Vagina (tissue), 2 donors: ENCODE measurements at regions not wholly inside any gene's neighbourhood (a gene's known extent, or its start where the extent isn't known, plus 50 kb on each side); places are given as distances from the start of the nearest gene placed in this dataset.

Experiments used
- DNase-seq, 2 donors: peaks; one replicate each; pipeline ENCODE4 v3.0.0-alpha.2; 2017; ENCODE audit errors: extremely low spot score in 2 of 2
- H3K27ac ChIP-seq: fragments of 200-600 bp; sonication (generic); one replicate; pipeline ENCODE4 v1.5.1; 2019
- H3K27me3 ChIP-seq: fragments of 200-600 bp; sonication (generic); one replicate; pipeline ENCODE4 v1.5.1; 2019
- H3K36me3 ChIP-seq, 2 donors: fragments of 200-600 bp; sonication (generic); one replicate each; pipeline ENCODE4 v1.5.1; 2017 to 2019
- H3K4me1 ChIP-seq: fragments of 200-600 bp; sonication (generic); one replicate; pipeline ENCODE4 v1.5.1; 2019
- H3K4me3 ChIP-seq, 2 donors: fragments of 200-600 bp; sonication (generic); 1 replicate in 1 of 2; 2 replicates in 1 of 2; pipeline ENCODE4 v1.5.1; 2016 to 2019
- H3K9me3 ChIP-seq: fragments of 200-600 bp; sonication (generic); one replicate; pipeline ENCODE4 v1.5.1; 2019
- CTCF ChIP-seq, 3 experiments: fragments of 450-650 bp in 2 of 3; fragments of 200-600 bp in 1 of 3; sonication (generic) in 1 of 3; IDR thresholded peaks; one replicate each; pipeline ENCODE4 v1.5.1; 2017 to 2019; ENCODE audit warnings: antibody characterized with exemption in 3 of 3, mild to moderate bottlenecking in 2 of 3, moderate library complexity in 2 of 3
- POLR2A ChIP-seq, 2 donors: fragments of 450-650 bp; IDR thresholded peaks; one replicate each; pipeline ENCODE4 v1.6.1; 2017; ENCODE audit warnings: antibody characterized with exemption in 2 of 2, mild to moderate bottlenecking in 2 of 2, moderate library complexity in 2 of 2
- POLR2AphosphoS5 ChIP-seq, 2 donors: sonication (generic); formaldehyde crosslinking; IDR thresholded peaks; one replicate each; pipeline ENCODE4 v1.9.0; 2017; ENCODE audit warnings: antibody characterized with exemption in 2 of 2, mild to moderate bottlenecking in 2 of 2, low read depth in 1 of 2; ENCODE audit not compliant: insufficient read depth in 1 of 2
- intact Hi-C: fragments of 100-400 bp; cut with DNase I; formaldehyde crosslinking; loops from one replicate; pipeline ENCODE4 v1.15.1; 2023

DNA sequence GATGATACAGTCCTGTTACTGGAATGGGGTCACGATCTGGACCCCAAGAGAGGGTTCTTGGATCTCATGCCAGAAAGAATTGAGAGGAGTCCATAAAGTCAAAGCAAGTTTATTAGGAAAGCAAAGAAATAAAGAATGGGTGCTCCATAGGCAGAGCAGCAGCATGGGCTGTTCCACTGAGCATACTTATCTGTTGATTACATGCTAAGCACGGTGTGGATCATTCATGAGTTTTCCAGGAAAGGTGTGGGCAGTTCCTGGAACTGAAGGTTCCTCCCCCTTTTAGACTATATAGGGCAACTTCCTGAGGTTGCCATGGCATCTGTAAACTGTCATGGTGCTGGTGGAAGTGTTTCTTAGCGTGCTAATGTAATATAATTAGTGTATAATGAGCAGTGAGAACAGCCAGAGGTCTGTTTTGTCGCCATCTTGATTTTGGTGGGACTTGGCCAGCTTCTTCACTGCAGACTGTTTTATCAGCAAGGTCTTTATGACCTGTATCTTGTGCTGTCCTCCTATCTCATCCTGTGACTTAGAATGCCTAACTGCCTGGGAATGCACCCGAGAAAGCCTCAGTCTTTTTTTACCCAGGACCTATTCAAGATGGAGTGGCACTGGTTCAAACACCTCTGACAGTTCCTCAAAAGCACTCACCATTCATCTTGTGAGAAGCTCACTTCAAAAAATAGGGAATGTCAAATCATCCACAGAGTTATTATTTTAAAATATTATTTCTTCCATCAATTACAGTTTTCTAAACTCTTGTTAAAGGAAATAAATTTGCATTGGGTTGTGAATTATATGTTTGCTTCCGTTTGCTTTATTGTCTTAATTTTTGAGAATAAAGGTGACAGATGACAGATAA, 1358.8 kb upstream of the TMEM132C start:
- Histone ChIP-seq H3K27me3 (no peaks in the 10 kb centered on the region), H3K9me3 (no peaks in the 10 kb centered on the region), H3K4me1 (no peaks in the 10 kb centered on the region), H3K27ac (no peak overlapping the region), H3K36me3 (no peaks in the 10 kb centered on the region), H3K4me3 (no peak overlapping the region)
- intact Hi-C loops = no loop called here
- no peak for DNase-seq
- TF ChIP-seq POLR2AphosphoS5 (IDR thresholded peaks at IDR 0.05; ENCODE audit: insufficient read depth in 1 of 2, low read depth in 1 of 2) (no peak), POLR2A (IDR thresholded peaks at IDR 0.05) (no peak), CTCF (IDR thresholded peaks at IDR 0.05) (no peak)

GRCh38 chr12:126908765-126909142, 1358.2 kb upstream of the TMEM132C start:
- TF ChIP-seq POLR2AphosphoS5 (IDR thresholded peaks at IDR 0.05; ENCODE audit: insufficient read depth in 1 of 2, low read depth in 1 of 2) (no peak), POLR2A (IDR thresholded peaks at IDR 0.05) (no peak), CTCF (IDR thresholded peaks at IDR 0.05) (no peak)
- H3K36me3 ChIP-seq = no peaks in the 10 kb centered on the region
- no peak for DNase-seq
- H3K4me3 ChIP-seq = no peak overlapping the region
- no peaks in the 10 kb centered on the region for H3K9me3 ChIP-seq
- intact Hi-C loops = no loop called here
- no peaks in the 10 kb centered on the region for H3K27me3 ChIP-seq
- no peaks in the 10 kb centered on the region for H3K4me1 ChIP-seq
- H3K27ac ChIP-seq = no peak overlapping the region

DNA sequence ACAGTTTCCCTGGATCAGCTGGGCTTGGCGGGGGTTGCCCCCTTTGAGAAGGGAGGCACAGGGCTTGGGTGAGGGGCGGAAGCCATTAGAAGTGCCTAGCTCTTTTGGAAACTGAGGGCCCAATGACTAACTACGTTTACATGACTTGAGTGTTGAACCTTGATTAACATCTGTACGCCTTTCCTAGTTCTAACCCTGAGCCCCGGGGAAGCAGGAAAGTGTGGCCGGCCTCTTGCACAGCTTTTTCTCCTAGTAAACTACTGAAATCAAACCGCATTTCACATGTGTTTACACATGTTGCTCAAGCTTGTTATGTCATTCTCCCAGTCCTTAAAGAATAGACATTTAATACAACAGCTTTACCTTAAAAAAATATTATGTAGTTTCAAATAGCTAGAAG, 1356.4 kb upstream of the TMEM132C start:
- no peak for DNase-seq
- no peaks in the 10 kb centered on the region for H3K9me3 ChIP-seq
- no peak for TF ChIP-seq POLR2AphosphoS5 (IDR thresholded peaks at IDR 0.05; ENCODE audit: insufficient read depth in 1 of 2, low read depth in 1 of 2)
- no peak for TF ChIP-seq CTCF (IDR thresholded peaks at IDR 0.05)
- TF ChIP-seq POLR2A (IDR thresholded peaks at IDR 0.05) = no peak
- no peak overlapping the region for H3K4me3 ChIP-seq
- H3K27ac ChIP-seq = no peak overlapping the region
- H3K4me1 ChIP-seq = no peaks in the 10 kb centered on the region
- no peaks in the 10 kb centered on the region for H3K36me3 ChIP-seq
- intact Hi-C loops = no loop called here
- H3K27me3 ChIP-seq = no peaks in the 10 kb centered on the region

- no peak overlapping the region for H3K27ac ChIP-seq
- H3K9me3 ChIP-seq = no peaks in the 10 kb centered on the region
- no peaks in the 10 kb centered on the region for H3K4me1 ChIP-seq
- no peaks in the 10 kb centered on the region for H3K27me3 ChIP-seq
- H3K36me3 ChIP-seq = no peaks in the 10 kb centered on the region
- TF ChIP-seq POLR2A (IDR thresholded peaks at IDR 0.05) = no peak
- TF ChIP-seq POLR2AphosphoS5 (IDR thresholded peaks at IDR 0.05; ENCODE audit: insufficient read depth in 1 of 2, low read depth in 1 of 2) = no peak
- no peak for TF ChIP-seq CTCF (IDR thresholded peaks at IDR 0.05)
- H3K4me3 ChIP-seq = no peak overlapping the region
- intact Hi-C loops = no loop called here
- no peak for DNase-seq
Measured at GRCh38 chr12:126912111-126912510, 1354.9 kb upstream of the TMEM132C start.

GRCh38 chr12:126914170-126914793, 1352.7 kb upstream of the TMEM132C start:
- TF ChIP-seq CTCF (IDR thresholded peaks at IDR 0.05) (no peak), POLR2AphosphoS5 (IDR thresholded peaks at IDR 0.05; ENCODE audit: insufficient read depth in 1 of 2, low read depth in 1 of 2) (no peak), POLR2A (IDR thresholded peaks at IDR 0.05) (no peak)
- intact Hi-C loops = no loop called here
- no peaks in the 10 kb centered on the region for H3K36me3 ChIP-seq
- H3K27me3 ChIP-seq = no peaks in the 10 kb centered on the region
- no peak for DNase-seq
- no peak overlapping the region for H3K4me3 ChIP-seq
- no peaks in the 10 kb centered on the region for H3K4me1 ChIP-seq
- no peak overlapping the region for H3K27ac ChIP-seq
- no peaks in the 10 kb centered on the region for H3K9me3 ChIP-seq
